Mesendoderm (in vitro differentiated cells): ENCODE measurements at regions not wholly inside any gene's neighbourhood (a gene's known extent, or its start where the extent isn't known, plus 50 kb on each side); places are given as distances from the start of the nearest gene placed in this dataset.

Experiments
- DNase-seq: peaks from one replicate; pipeline ENCODE4 v3.0.0; 2013
- H2AK5ac ChIP-seq: 2 replicates; pipeline ENCODE4 v1.6.1; 2013; ENCODE audit warnings: low read length, inconsistent platforms
- H2BK120ac ChIP-seq: 2 replicates; pipeline ENCODE4 v1.6.1; 2013; ENCODE audit warnings: low read depth, mild to moderate bottlenecking, low read length, moderate library complexity, mixed read lengths
- H2BK15ac ChIP-seq: replicated peaks from 2 replicates; pipeline ENCODE4 v1.6.1; 2013; ENCODE audit warnings: low read depth, mild to moderate bottlenecking, moderate library complexity
- H2BK5ac ChIP-seq: 2 replicates; pipeline ENCODE4 v1.6.1; 2013; ENCODE audit warnings: low read length, inconsistent platforms
- H3K18ac ChIP-seq: 2 replicates; pipeline ENCODE4 v1.6.1; 2013; ENCODE audit warnings: mild to moderate bottlenecking, low read length, mixed read lengths
- H3K23ac ChIP-seq: one replicate; pipeline ENCODE4 v1.6.1; 2013; ENCODE audit warnings: low read length
- H3K27ac ChIP-seq: 2 replicates; pipeline ENCODE4 v1.5.1; 2013; ENCODE audit warnings: low read depth, mild to moderate bottlenecking, inconsistent platforms, low read length, moderate library complexity
- H3K27me3 ChIP-seq: 2 replicates; pipeline ENCODE4 v1.6.1; 2013; ENCODE audit warnings: low read length, control low read depth, mild to moderate bottlenecking, inconsistent platforms; ENCODE audit not compliant: insufficient read depth, poor library complexity
- H3K36me3 ChIP-seq: 2 replicates; pipeline ENCODE4 v1.6.1; 2013; ENCODE audit warnings: low read length, inconsistent platforms; ENCODE audit not compliant: control insufficient read depth, insufficient read depth
- H3K4ac ChIP-seq: one replicate; pipeline ENCODE4 v1.6.1; 2013; ENCODE audit warnings: low read depth, mild to moderate bottlenecking, low read length, moderate library complexity
- H3K4me1 ChIP-seq: 2 replicates; pipeline ENCODE4 v1.6.1; 2013; ENCODE audit warnings: low read depth, low read length, inconsistent platforms; ENCODE audit not compliant: control insufficient read depth
- H3K4me2 ChIP-seq: 2 replicates; pipeline ENCODE4 v1.6.1; 2013; ENCODE audit warnings: low read length
- H3K4me3 ChIP-seq: 2 replicates; pipeline ENCODE4 v1.5.1; 2013; ENCODE audit warnings: mild to moderate bottlenecking, low read length
- H3K56ac ChIP-seq: one replicate; pipeline ENCODE4 v1.6.1; 2013; ENCODE audit warnings: low read length
- H3K79me1 ChIP-seq: 2 replicates; pipeline ENCODE4 v1.6.1; 2013; ENCODE audit warnings: low read length, inconsistent platforms
- H3K79me2 ChIP-seq: 2 replicates; pipeline ENCODE4 v1.6.1; 2013; ENCODE audit warnings: mild to moderate bottlenecking, low read length; ENCODE audit not compliant: control insufficient read depth, insufficient read depth
- H3K9ac ChIP-seq: 2 replicates; pipeline ENCODE4 v1.6.1; 2013; ENCODE audit warnings: low read length, inconsistent platforms
- H4K5ac ChIP-seq: one replicate; pipeline ENCODE4 v1.6.1; 2013; ENCODE audit warnings: low read length
- H4K8ac ChIP-seq: one replicate; pipeline ENCODE4 v1.6.1; 2013; ENCODE audit warnings: low read depth, mild to moderate bottlenecking, control low read depth, low read length, moderate library complexity
- WGBS: extraction: QIAGEN DNeasy Blood & Tissue Kit; methylation state at CpG from one replicate; pipeline ENCODE4 v1.1.7; 2013; ENCODE audit warnings: low lambda C conversion rate, missing lambda C conversion rate; ENCODE audit not compliant: insufficient coverage; ENCODE audit errors: extremely low coverage; 5-methylcytosine and 5-hydroxymethylcytosine counted together

- H3K79me2 ChIP-seq = no peaks in the 10 kb centered on the region
- H2BK15ac ChIP-seq = no peak overlapping the region
- H3K4ac ChIP-seq = no peak overlapping the region
- peak; percentile 81 for DNase-seq
- no peak overlapping the region for H3K4me2 ChIP-seq
- H3K36me3 ChIP-seq = no peaks in the 10 kb centered on the region
- no peak overlapping the region for H2BK5ac ChIP-seq
- H4K5ac ChIP-seq = no peak overlapping the region
- no peak overlapping the region for H3K27ac ChIP-seq
- no peak overlapping the region for H3K18ac ChIP-seq
- no peak overlapping the region for H2AK5ac ChIP-seq
- H3K56ac ChIP-seq = no peak overlapping the region
- H3K23ac ChIP-seq = no peak overlapping the region
- H2BK120ac ChIP-seq = no peak overlapping the region
- no peaks in the 10 kb centered on the region for H3K4me1 ChIP-seq
- H3K79me1 ChIP-seq = no peaks in the 10 kb centered on the region
- no peaks in the 10 kb centered on the region for H3K27me3 ChIP-seq
- H4K8ac ChIP-seq = no peak overlapping the region
- no CpG with 5 or more reads among the region's 2 CpGs for WGBS
- H3K4me3 ChIP-seq = no peak overlapping the region
- H3K9ac ChIP-seq = no peak overlapping the region
Observed at GRCh38 chr13:69553976-69554375, 553.6 kb upstream of the ATXN8OS start.

GRCh38 chr13:69551193-69551592 lies 556.4 kb upstream of the ATXN8OS start:
- no peak overlapping the region for H3K4me2 ChIP-seq
- H2AK5ac ChIP-seq = no peak overlapping the region
- H4K8ac ChIP-seq = no peak overlapping the region
- WGBS = no CpG with 5 or more reads among the region's 2 CpGs
- no peak overlapping the region for H3K4me3 ChIP-seq
- H3K27ac ChIP-seq = no peak overlapping the region
- H2BK120ac ChIP-seq = no peak overlapping the region
- H3K4me1 ChIP-seq = no peaks in the 10 kb centered on the region
- no peak overlapping the region for H3K18ac ChIP-seq
- no peaks in the 10 kb centered on the region for H3K79me2 ChIP-seq
- H2BK5ac ChIP-seq = no peak overlapping the region
- H3K27me3 ChIP-seq = no peaks in the 10 kb centered on the region
- H4K5ac ChIP-seq = no peak overlapping the region
- no peaks in the 10 kb centered on the region for H3K79me1 ChIP-seq
- no peak overlapping the region for H3K56ac ChIP-seq
- no peak overlapping the region for H2BK15ac ChIP-seq
- no peak overlapping the region for H3K4ac ChIP-seq
- H3K9ac ChIP-seq = no peak overlapping the region
- DNase-seq = no peak
- no peaks in the 10 kb centered on the region for H3K36me3 ChIP-seq
- no peak overlapping the region for H3K23ac ChIP-seq

GRCh38 chr13:69547780-69548179 lies 559.8 kb upstream of the ATXN8OS start:
- Histone ChIP-seq H3K4me2 (no peak overlapping the region), H3K4me3 (no peak overlapping the region)
- no CpG with 5 or more reads among the region's 2 CpGs for WGBS

GRCh38 chr13:69545551-69545950 lies 562.1 kb upstream of the ATXN8OS start:
- Histone ChIP-seq H3K27ac (no peak overlapping the region), H2BK15ac (no peak overlapping the region), H3K27me3 (no peaks in the 10 kb centered on the region), H4K5ac (no peak overlapping the region), H3K79me2 (no peaks in the 10 kb centered on the region), H3K4me1 (no peaks in the 10 kb centered on the region), H3K4me2 (no peak overlapping the region), H3K4ac (no peak overlapping the region), H3K36me3 (no peaks in the 10 kb centered on the region), H3K4me3 (no peak overlapping the region), H2AK5ac (no peak overlapping the region), H3K9ac (no peak overlapping the region), H3K79me1 (no peaks in the 10 kb centered on the region), H3K23ac (no peak overlapping the region), H2BK5ac (no peak overlapping the region), H3K56ac (no peak overlapping the region), H3K18ac (no peak overlapping the region), H4K8ac (no peak overlapping the region), H2BK120ac (no peak overlapping the region)
- WGBS = no CpG with 5 or more reads among the region's 1 CpG
- DNase-seq = no peak

More at GRCh38 chr13:69547780-69548179, 559.8 kb upstream of the ATXN8OS start:
- no peak for DNase-seq
- H3K56ac ChIP-seq = no peak overlapping the region
- no peaks in the 10 kb centered on the region for H3K79me1 ChIP-seq
- H4K5ac ChIP-seq = no peak overlapping the region
- no peak overlapping the region for H2AK5ac ChIP-seq
- no peaks in the 10 kb centered on the region for H3K27me3 ChIP-seq
- no peaks in the 10 kb centered on the region for H3K4me1 ChIP-seq
- no peak overlapping the region for H3K4ac ChIP-seq
- no peak overlapping the region for H3K23ac ChIP-seq
- H3K36me3 ChIP-seq = no peaks in the 10 kb centered on the region
- H2BK120ac ChIP-seq = no peak overlapping the region
- H2BK5ac ChIP-seq = no peak overlapping the region
- H4K8ac ChIP-seq = no peak overlapping the region
- H3K9ac ChIP-seq = no peak overlapping the region
- H2BK15ac ChIP-seq = no peak overlapping the region
- no peaks in the 10 kb centered on the region for H3K79me2 ChIP-seq
- H3K18ac ChIP-seq = no peak overlapping the region
- no peak overlapping the region for H3K27ac ChIP-seq

GRCh38 chr13:69524459-69525150 lies 583.0 kb upstream of the ATXN8OS start:
- H2AK5ac ChIP-seq = no peak overlapping the region
- no peak overlapping the region for H2BK120ac ChIP-seq
- H2BK15ac ChIP-seq = no peak overlapping the region
- no peak overlapping the region for H3K27ac ChIP-seq
- H3K4me2 ChIP-seq = no peak overlapping the region
- H3K23ac ChIP-seq = no peak overlapping the region
- no peak overlapping the region for H3K4me3 ChIP-seq
- H3K9ac ChIP-seq = no peak overlapping the region
- no CpG with 5 or more reads among the region's 2 CpGs for WGBS
- no peak overlapping the region for H3K4ac ChIP-seq
- H3K79me1 ChIP-seq = no peaks in the 10 kb centered on the region
- H3K27me3 ChIP-seq = no peaks in the 10 kb centered on the region
- no peak overlapping the region for H2BK5ac ChIP-seq
- no peak overlapping the region for H3K56ac ChIP-seq
- H3K79me2 ChIP-seq = no peaks in the 10 kb centered on the region
- no peak overlapping the region for H4K8ac ChIP-seq
- no peak overlapping the region for H3K18ac ChIP-seq
- H3K4me1 ChIP-seq = no peaks in the 10 kb centered on the region
- DNase-seq = peak; percentile 7
- no peaks in the 10 kb centered on the region for H3K36me3 ChIP-seq
- H4K5ac ChIP-seq = no peak overlapping the region

GRCh38 chr13:69496981-69497380 lies 610.6 kb upstream of the ATXN8OS start:
- H3K18ac ChIP-seq = no peak overlapping the region
- H3K79me1 ChIP-seq = no peaks in the 10 kb centered on the region
- no peaks in the 10 kb centered on the region for H3K27me3 ChIP-seq
- H4K5ac ChIP-seq = no peak overlapping the region
- DNase-seq = no peak
- no peak overlapping the region for H3K4me3 ChIP-seq
- no peak overlapping the region for H2BK5ac ChIP-seq
- H3K27ac ChIP-seq = no peak overlapping the region
- no peak overlapping the region for H3K4me2 ChIP-seq
- H4K8ac ChIP-seq = no peak overlapping the region
- no peaks in the 10 kb centered on the region for H3K36me3 ChIP-seq
- no peaks in the 10 kb centered on the region for H3K4me1 ChIP-seq
- H3K4ac ChIP-seq = no peak overlapping the region
- H3K9ac ChIP-seq = no peak overlapping the region
- H3K56ac ChIP-seq = no peak overlapping the region
- no peak overlapping the region for H2AK5ac ChIP-seq
- no peak overlapping the region for H2BK15ac ChIP-seq
- no CpG with 5 or more reads among the region's 2 CpGs for WGBS
- H3K23ac ChIP-seq = no peak overlapping the region
- no peak overlapping the region for H2BK120ac ChIP-seq
- H3K79me2 ChIP-seq = no peaks in the 10 kb centered on the region
